ENCODE measurements at regions not wholly inside any gene's neighbourhood (a gene's known extent, or its start where the extent isn't known, plus 50 kb on each side); places are given as distances from the start of the nearest gene placed in this dataset.

DNA sequence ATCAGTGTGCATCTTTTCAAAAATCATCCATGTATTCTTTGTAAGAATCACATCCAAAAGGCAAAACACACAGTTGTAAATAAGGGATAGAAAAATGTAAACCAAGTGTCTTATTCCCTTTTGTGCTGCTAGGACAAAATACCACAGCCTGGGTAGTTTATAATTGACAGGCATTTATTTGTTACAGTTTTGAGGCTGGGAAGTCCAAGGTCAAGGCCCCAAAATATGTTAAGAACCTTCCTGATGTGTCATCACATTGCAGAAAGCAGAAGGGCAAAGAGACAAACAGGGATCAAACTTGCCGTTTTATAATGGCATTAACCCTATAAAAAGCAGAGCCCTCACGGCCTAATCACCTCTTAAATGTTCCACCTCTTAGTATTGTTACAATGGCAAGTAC lies 364.8 kb downstream of the MED10 start:
- no peak overlapping the region for H4K5ac ChIP-seq (ENCODE audit: insufficient read length, low read depth, low read length)
- H4K91ac ChIP-seq (replicated peaks; ENCODE audit: insufficient read length, low read length), result no peak overlapping the region
- H2BK12ac ChIP-seq (ENCODE audit: low read depth, low read length), result no peak overlapping the region
- no peak overlapping the region for H2BK15ac ChIP-seq (ENCODE audit: low read length)
- DNase-seq (ENCODE audit: low read depth in 1 of 2, low spot score in 2 of 2) (no peak), FAIRE-seq (no peak)
- no peak overlapping the region for H2BK120ac ChIP-seq (replicated peaks; ENCODE audit: low read depth, low read length)
- H3K4me2 ChIP-seq (ENCODE audit: insufficient read depth in 1 of 2, low read depth in 2 of 2, low read length in 2 of 2), result no peak overlapping the region
- ChIA-PET POLR2A (ENCODE audit: partially characterized antibody) (no interaction called here), CTCF (ENCODE audit: partially characterized antibody) (interaction anchor here (0.6 to 0.8 kb wide), 2 partner anchors 11 to 12 kb away, joined by 3 read pairs; no protein-coding TSS in a partner anchor)
- no peaks in the 10 kb centered on the region for H3K4me1 ChIP-seq (replicated peaks in 1 of 4; ENCODE audit: control insufficient read depth in 3 of 4, insufficient read depth in 4 of 4, low read length in 3 of 4)
- H4K20me1 ChIP-seq (replicated peaks in 1 of 2; ENCODE audit: control insufficient read depth in 1 of 2, insufficient read depth in 2 of 2, low read length in 2 of 2), result no peaks in the 10 kb centered on the region
- no peaks in the 10 kb centered on the region for H3K79me2 ChIP-seq (ENCODE audit: control insufficient read depth in 1 of 2, insufficient read depth in 2 of 2, low read length in 2 of 2)
- no peak overlapping the region for H3K27ac ChIP-seq (ENCODE audit: low read depth, low read length)
- no peaks in the 10 kb centered on the region for H3K23me2 ChIP-seq (ENCODE audit: low read depth, low read length)
- H3K4ac ChIP-seq (replicated peaks; ENCODE audit: insufficient read length, low read depth, low read length), result no peak overlapping the region
- H3K14ac ChIP-seq (ENCODE audit: insufficient read length), result no peak overlapping the region
- no peak overlapping the region for H2AFZ ChIP-seq (ENCODE audit: low read length)
- H3K56ac ChIP-seq (replicated peaks; ENCODE audit: insufficient read length, low read depth, low read length), result no peak overlapping the region
- no peaks in the 10 kb centered on the region for H3K79me1 ChIP-seq (ENCODE audit: low read depth, low read length)
- no peak overlapping the region for H3K23ac ChIP-seq (ENCODE audit: insufficient read length)
- H3K4me3 ChIP-seq (ENCODE audit: extremely low read depth in 1 of 4, insufficient read depth in 2 of 4, low read depth in 3 of 4, low read length in 4 of 4), result no peak overlapping the region
- H2BK5ac ChIP-seq (ENCODE audit: low read depth, low read length), result no peak overlapping the region
- no peak for TF ChIP-seq CHD2 (IDR thresholded peaks at IDR 0.05; ENCODE audit: low read length)
- no peak for TF ChIP-seq SP2 (IDR thresholded peaks at IDR 0.05; ENCODE audit: low read length)
- TF ChIP-seq, protein P1, sequence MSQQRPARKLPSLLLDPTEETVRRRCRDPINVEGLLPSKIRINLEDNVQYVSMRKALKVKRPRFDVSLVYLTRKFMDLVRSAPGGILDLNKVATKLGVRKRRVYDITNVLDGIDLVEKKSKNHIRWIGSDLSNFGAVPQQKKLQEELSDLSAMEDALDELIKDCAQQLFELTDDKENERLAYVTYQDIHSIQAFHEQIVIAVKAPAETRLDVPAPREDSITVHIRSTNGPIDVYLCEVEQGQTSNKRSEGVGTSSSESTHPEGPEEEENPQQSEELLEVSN (IDR thresholded peaks at IDR 0.05), result no peak
- TF ChIP-seq BACH1 (IDR thresholded peaks at IDR 0.05; ENCODE audit: low read length), result no peak
- TF ChIP-seq USF2 (IDR thresholded peaks at IDR 0.05; ENCODE audit: low read length), result no peak
- no peak for TF ChIP-seq ZNF274 (IDR thresholded peaks at IDR 0.05; ENCODE audit: borderline replicate concordance, extremely low read depth, low read length)
- TF ChIP-seq, protein P2, sequence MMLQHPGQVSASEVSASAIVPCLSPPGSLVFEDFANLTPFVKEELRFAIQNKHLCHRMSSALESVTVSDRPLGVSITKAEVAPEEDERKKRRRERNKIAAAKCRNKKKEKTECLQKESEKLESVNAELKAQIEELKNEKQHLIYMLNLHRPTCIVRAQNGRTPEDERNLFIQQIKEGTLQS (IDR thresholded peaks at IDR 0.05; ENCODE audit: insufficient read depth, low read depth, low read length), result no peak
- TF ChIP-seq FOSL1 (IDR thresholded peaks at IDR 0.05; ENCODE audit: insufficient read depth, low read depth, low read length), result no peak
- no peak overlapping the region for H2BK20ac ChIP-seq (ENCODE audit: low read length)
- WGBS, 2 experiments (ENCODE audit: extremely low coverage in 1 of 2, insufficient coverage in 1 of 2, insufficient read length in 1 of 2, insufficient replicate concordance in 2 of 2, low coverage in 1 of 2, low lambda C conversion rate in 2 of 2, missing lambda C conversion rate in 1 of 2), result 93% methylated on average over 2 of the region's 2 CpGs; no CpG with 5 or more reads in 1 of the 2 experiments
- H3K9ac ChIP-seq (replicated peaks in 1 of 4; ENCODE audit: extremely low read depth in 1 of 4, low read depth in 3 of 4, low read length in 3 of 4), result no peak overlapping the region
- H3K9me3 ChIP-seq (ENCODE audit: insufficient read depth in 2 of 2, low read depth in 1 of 2, low read length in 1 of 2), result peaks cover 7 to 8% of the 10 kb centered on the region in 2 experiments; a peak in 3 of 4 replicates
- no peak overlapping the region for H4K8ac ChIP-seq (ENCODE audit: extremely low read depth, insufficient read depth, low read length)
- no peaks in the 10 kb centered on the region for H3K36me3 ChIP-seq (ENCODE audit: control insufficient read depth in 2 of 4, insufficient read depth in 4 of 4, low read length in 3 of 4)
- no peaks in the 10 kb centered on the region for H3K27me3 ChIP-seq (replicated peaks in 1 of 4; ENCODE audit: control insufficient read depth in 3 of 4, extremely low read depth in 1 of 4, insufficient read depth in 3 of 4, low read length in 3 of 4)
- no peak overlapping the region for H3K18ac ChIP-seq (ENCODE audit: extremely low read depth, low read length)
- no peak overlapping the region for H2AK5ac ChIP-seq (ENCODE audit: low read depth, low read length)

Measured in H1 (cell line).